Tibial nerve (tissue), 4 donors: ENCODE measurements at regions not wholly inside any gene's neighbourhood (a gene's known extent, or its start where the extent isn't known, plus 50 kb on each side); places are given as distances from the start of the nearest gene placed in this dataset.

Experiments
- CTCF ChIP-seq, 5 experiments: fragments of 200-600 bp in 3 of 5; fragments of 450-650 bp in 2 of 5; sonication (generic) in 3 of 5; IDR thresholded peaks; one replicate each; pipeline ENCODE4 v1.5.1; 2016 to 2019; ENCODE audit warnings: antibody characterized with exemption in 5 of 5, mild to moderate bottlenecking in 3 of 5, moderate library complexity in 2 of 5
- EP300 ChIP-seq, 2 donors: sonication (generic); formaldehyde crosslinking; IDR thresholded peaks; one replicate each; pipeline ENCODE4 v1.6.1; 2017; ENCODE audit warnings: antibody characterized with exemption in 2 of 2, mild to moderate bottlenecking in 1 of 2
- POLR2A ChIP-seq, 2 donors: fragments of 450-650 bp; IDR thresholded peaks; one replicate each; pipeline ENCODE4 v1.6.1; 2017; ENCODE audit warnings: antibody characterized with exemption in 2 of 2, mild to moderate bottlenecking in 2 of 2, moderate library complexity in 2 of 2

- TF ChIP-seq CTCF (IDR thresholded peaks at IDR 0.05): no peak
- no peak for TF ChIP-seq POLR2A (IDR thresholded peaks at IDR 0.05)
- no peak for TF ChIP-seq EP300 (IDR thresholded peaks at IDR 0.05)
Observed at GRCh38 chr12:46926526-46926925, 100.7 kb upstream of the SLC38A4 start.
